ENCODE measurements at regions not wholly inside any gene's neighbourhood (a gene's known extent, or its start where the extent isn't known, plus 50 kb on each side); places are given as distances from the start of the nearest gene placed in this dataset.
"Not testable (repeated sequence)": the region's sequence is repeated elsewhere in the genome, so short reads cannot be mapped to it uniquely, and the experiment has no call there.

DNA sequence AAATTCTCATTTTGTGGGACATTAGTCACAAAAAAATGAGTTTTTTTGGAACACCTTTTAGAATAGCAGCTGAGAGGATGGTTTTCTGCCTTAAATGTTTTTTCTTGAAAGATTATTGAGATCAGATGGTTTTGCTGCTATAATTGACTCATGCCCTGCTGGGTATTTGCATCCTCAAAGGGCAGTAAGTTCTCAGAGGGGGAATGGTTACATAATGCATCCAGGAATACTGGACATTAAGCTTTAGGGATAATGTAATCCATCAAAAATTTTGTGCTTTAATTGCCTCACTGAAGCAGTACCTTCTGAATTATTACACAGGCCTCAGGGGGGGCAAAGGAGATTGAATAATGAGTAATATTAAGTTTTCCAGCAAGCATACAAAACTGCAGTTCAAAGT lies 866.3 kb upstream of the SPRY2 start:
- H3K27me3 ChIP-seq (ENCODE audit: control insufficient read depth, insufficient read depth, low read length), result no peaks in the 10 kb centered on the region
- no peak overlapping the region for H3K4me3 ChIP-seq (ENCODE audit: low read length)
- H3K4me1 ChIP-seq (ENCODE audit: control insufficient read depth, insufficient read depth, low read length), result no peaks in the 10 kb centered on the region
- H3K9ac ChIP-seq (ENCODE audit: low read depth, low read length), result no peak overlapping the region
- H3K4me2 ChIP-seq (ENCODE audit: low read length), result no peak overlapping the region
- no peaks in the 10 kb centered on the region for H3K36me3 ChIP-seq (ENCODE audit: insufficient read depth, low read length)
- H3K9me3 ChIP-seq (replicated peaks; ENCODE audit: low read length), result no peaks in the 10 kb centered on the region

DNA sequence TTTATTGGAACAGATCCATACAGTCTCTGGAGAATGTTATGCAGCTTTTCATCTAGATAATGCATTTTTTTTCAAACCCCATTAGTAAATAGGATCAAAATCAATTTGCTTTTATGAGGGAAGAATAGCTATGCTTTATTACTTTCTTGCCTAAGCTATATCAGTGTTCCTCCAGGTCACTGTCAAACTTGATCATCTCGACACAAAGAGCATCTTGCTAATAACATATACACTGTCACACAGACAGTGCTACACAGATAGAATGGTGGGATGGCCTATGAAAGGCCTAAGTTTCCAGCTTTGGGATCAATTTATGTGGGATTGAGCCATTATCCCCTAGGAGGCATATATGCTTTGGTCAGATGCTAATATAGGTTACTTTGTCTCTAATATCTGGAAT lies 862.9 kb upstream of the SPRY2 start:
- H3K27me3 ChIP-seq (ENCODE audit: control insufficient read depth, insufficient read depth, low read length), result no peaks in the 10 kb centered on the region
- no peak overlapping the region for H3K4me2 ChIP-seq (ENCODE audit: low read length)
- no peak overlapping the region for H3K4me3 ChIP-seq (ENCODE audit: low read length)
- H3K9ac ChIP-seq (ENCODE audit: low read depth, low read length), result no peak overlapping the region
- H3K4me1 ChIP-seq (ENCODE audit: control insufficient read depth, insufficient read depth, low read length), result no peaks in the 10 kb centered on the region
- no peaks in the 10 kb centered on the region for H3K9me3 ChIP-seq (replicated peaks; ENCODE audit: low read length)
- H3K36me3 ChIP-seq (ENCODE audit: insufficient read depth, low read length), result no peaks in the 10 kb centered on the region

DNA sequence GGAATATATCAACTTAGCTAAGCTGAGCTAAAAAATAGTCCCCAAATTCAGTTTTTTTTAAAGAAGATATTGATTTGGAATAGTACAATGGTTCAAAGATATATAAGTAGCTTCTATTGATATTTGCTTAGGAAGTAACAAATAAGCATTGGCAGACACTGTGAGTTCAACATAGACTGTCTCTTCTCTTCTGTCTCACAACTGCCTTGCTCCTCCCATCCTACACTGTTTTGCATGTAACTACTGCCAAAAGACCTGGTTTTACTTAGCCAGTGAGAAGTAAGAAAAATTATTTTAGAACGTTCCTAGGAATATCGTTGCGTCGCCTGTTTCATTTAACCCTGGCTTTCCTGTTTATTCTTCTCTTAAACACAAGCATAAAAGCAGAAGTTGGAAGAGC lies 859.0 kb upstream of the SPRY2 start:
- no peak overlapping the region for H3K9ac ChIP-seq (ENCODE audit: low read depth, low read length)
- no peak overlapping the region for H3K4me2 ChIP-seq (ENCODE audit: low read length)
- H3K36me3 ChIP-seq (ENCODE audit: insufficient read depth, low read length), result no peaks in the 10 kb centered on the region
- no peaks in the 10 kb centered on the region for H3K27me3 ChIP-seq (ENCODE audit: control insufficient read depth, insufficient read depth, low read length)
- no peaks in the 10 kb centered on the region for H3K9me3 ChIP-seq (replicated peaks; ENCODE audit: low read length)
- no peak overlapping the region for H3K4me3 ChIP-seq (ENCODE audit: low read length)
- H3K4me1 ChIP-seq (ENCODE audit: control insufficient read depth, insufficient read depth, low read length), result no peaks in the 10 kb centered on the region

DNA sequence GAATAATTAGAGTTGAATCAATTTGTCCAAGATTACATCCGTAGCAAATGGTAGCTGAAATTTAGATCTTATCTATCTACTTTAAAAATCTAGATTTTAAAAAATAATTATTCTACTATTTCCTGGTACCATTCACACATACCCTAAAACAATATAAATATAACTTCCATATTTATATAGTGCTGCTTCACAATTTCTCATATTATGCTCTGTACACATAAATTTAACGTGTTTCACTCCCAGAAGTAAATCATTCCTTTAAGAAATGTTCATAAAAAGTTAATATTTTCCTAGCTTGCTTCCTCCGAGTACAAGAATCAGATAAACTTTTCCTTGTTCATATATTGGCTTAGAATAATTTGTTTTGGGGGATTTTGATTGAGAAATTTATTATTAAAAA lies 857.0 kb upstream of the SPRY2 start:
- no peak overlapping the region for H3K4me2 ChIP-seq (ENCODE audit: low read length)
- no peak overlapping the region for H3K4me3 ChIP-seq (ENCODE audit: low read length)
- H3K9ac ChIP-seq (ENCODE audit: low read depth, low read length), result no peak overlapping the region
- H3K36me3 ChIP-seq (ENCODE audit: insufficient read depth, low read length), result no peaks in the 10 kb centered on the region
- no peaks in the 10 kb centered on the region for H3K4me1 ChIP-seq (ENCODE audit: control insufficient read depth, insufficient read depth, low read length)
- no peaks in the 10 kb centered on the region for H3K9me3 ChIP-seq (replicated peaks; ENCODE audit: low read length)
- H3K27me3 ChIP-seq (ENCODE audit: control insufficient read depth, insufficient read depth, low read length), result no peaks in the 10 kb centered on the region

DNA sequence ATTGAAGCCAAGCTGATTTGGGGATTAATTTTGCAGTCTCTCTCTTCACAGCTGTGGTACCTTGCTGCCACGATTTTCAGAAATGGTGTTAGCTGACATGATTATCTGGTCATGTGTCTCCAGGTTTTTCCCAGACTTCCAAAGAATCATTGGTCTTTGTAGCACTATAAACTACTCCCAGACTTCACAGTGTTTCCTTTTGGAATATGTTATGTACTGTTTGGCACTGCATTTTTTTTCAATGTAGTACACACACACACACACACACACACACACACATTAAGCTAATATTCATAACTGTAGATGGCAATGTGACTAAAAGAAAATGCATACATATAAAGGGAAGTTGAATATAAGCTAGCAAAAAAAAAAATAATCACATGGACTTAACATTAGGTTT lies 856.6 kb upstream of the SPRY2 start:
- Histone ChIP-seq H3K4me1 (ENCODE audit: control insufficient read depth, insufficient read depth, low read length) (no peaks in the 10 kb centered on the region), H3K9ac (ENCODE audit: low read depth, low read length) (no peak overlapping the region), H3K4me2 (ENCODE audit: low read length) (no peak overlapping the region), H3K9me3 (replicated peaks; ENCODE audit: low read length) (no peaks in the 10 kb centered on the region), H3K36me3 (ENCODE audit: insufficient read depth, low read length) (no peaks in the 10 kb centered on the region), H3K4me3 (ENCODE audit: low read length) (no peak overlapping the region), H3K27me3 (ENCODE audit: control insufficient read depth, insufficient read depth, low read length) (no peaks in the 10 kb centered on the region)

DNA sequence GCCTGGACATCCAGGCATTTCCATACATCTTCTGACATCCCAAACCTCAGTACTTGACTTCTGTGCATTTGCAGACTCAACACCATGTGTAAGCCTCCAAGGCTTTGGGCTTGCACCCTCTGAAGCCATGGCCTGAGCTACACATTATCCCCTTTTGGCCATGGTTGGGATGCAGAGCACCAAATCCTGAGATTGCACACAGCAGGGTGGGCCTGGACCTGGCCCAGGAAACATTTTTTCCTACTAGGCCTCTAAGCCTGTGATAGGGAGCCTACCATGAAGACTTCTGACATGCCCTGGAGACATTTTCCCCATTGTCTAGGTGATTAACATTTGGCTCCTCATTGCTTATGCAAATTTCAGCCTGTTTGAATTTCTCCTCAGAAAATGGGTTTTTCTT lies 853.4 kb upstream of the SPRY2 start:
- Histone ChIP-seq H3K9ac (ENCODE audit: low read depth, low read length) (no peak overlapping the region), H3K27me3 (ENCODE audit: control insufficient read depth, insufficient read depth, low read length) (no peaks in the 10 kb centered on the region), H3K9me3 (replicated peaks; ENCODE audit: low read length) (no peaks in the 10 kb centered on the region), H3K4me1 (ENCODE audit: control insufficient read depth, insufficient read depth, low read length) (no peaks in the 10 kb centered on the region), H3K4me2 (ENCODE audit: low read length) (no peak overlapping the region), H3K4me3 (ENCODE audit: low read length) (no peak overlapping the region), H3K36me3 (ENCODE audit: insufficient read depth, low read length) (no peaks in the 10 kb centered on the region)

DNA sequence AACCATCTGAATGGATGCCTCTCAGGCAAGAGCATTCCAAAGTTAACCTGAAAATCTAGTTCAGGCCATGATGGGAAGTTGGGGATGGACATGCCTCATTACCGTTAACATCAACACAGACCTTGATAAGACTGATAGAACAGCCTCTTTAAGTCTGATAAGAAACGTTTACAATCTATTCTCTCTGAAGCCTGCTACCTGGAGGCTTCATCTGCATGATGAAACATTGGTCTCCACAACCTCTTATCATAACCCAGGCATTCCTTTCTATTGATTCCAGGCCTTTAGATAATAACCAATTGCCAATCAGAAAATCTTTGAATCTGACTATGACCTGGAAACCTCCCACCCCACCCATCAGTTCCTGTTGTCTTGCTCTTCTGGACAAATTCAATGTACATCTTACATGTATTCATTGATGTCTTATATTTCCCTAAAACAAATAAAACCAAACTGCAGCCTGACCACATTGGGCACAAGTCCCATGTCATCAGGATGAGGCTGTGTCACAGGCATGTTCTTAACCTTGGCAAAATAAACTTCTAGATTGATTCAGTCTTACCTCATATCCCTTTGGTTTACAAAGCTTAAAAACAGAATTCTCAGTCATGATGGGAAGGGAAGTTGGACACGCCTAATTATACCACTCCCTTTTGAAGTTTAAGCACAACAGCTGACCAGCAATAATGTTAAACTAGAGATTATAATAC lies 843.8 kb upstream of the SPRY2 start:
- peaks cover 30% of the 10 kb centered on the region for H3K4me1 ChIP-seq (ENCODE audit: control insufficient read depth, insufficient read depth, low read length)
- H3K4me3 ChIP-seq (ENCODE audit: low read length), result no peak overlapping the region
- no peaks in the 10 kb centered on the region for H3K36me3 ChIP-seq (ENCODE audit: insufficient read depth, low read length)
- H3K4me2 ChIP-seq (ENCODE audit: low read length), result no peak overlapping the region
- H3K9ac ChIP-seq (ENCODE audit: low read depth, low read length), result no peak overlapping the region
- H3K9me3 ChIP-seq (replicated peaks; ENCODE audit: low read length), result no peaks in the 10 kb centered on the region
- no peaks in the 10 kb centered on the region for H3K27me3 ChIP-seq (ENCODE audit: control insufficient read depth, insufficient read depth, low read length)

DNA sequence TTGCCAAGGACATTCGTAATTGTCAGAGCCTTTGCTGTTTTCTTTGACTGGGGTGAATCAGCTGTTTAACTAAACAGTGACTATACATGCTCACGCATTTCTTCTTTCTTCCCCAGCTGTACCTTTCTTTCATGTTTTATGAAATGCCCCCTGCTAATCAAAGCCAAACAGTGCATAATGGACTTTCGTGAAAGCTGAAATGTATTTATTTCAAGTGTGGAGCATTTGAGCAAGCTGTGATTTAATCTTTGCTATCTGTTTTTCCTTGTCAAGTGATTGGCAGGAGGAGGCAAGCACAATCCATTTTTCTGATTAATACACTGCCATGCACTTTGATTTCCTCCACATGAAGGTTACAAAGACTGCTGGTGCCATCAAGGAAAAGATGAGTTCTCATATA lies 831.7 kb upstream of the SPRY2 start:
- no peaks in the 10 kb centered on the region for H3K36me3 ChIP-seq (ENCODE audit: insufficient read depth, low read length)
- H3K4me1 ChIP-seq (ENCODE audit: control insufficient read depth, insufficient read depth, low read length), result no peaks in the 10 kb centered on the region
- H3K9ac ChIP-seq (ENCODE audit: low read depth, low read length), result no peak overlapping the region
- no peak overlapping the region for H3K4me3 ChIP-seq (ENCODE audit: low read length)
- H3K4me2 ChIP-seq (ENCODE audit: low read length), result no peak overlapping the region
- no peaks in the 10 kb centered on the region for H3K9me3 ChIP-seq (replicated peaks; ENCODE audit: low read length)
- H3K27me3 ChIP-seq (ENCODE audit: control insufficient read depth, insufficient read depth, low read length), result no peaks in the 10 kb centered on the region

DNA sequence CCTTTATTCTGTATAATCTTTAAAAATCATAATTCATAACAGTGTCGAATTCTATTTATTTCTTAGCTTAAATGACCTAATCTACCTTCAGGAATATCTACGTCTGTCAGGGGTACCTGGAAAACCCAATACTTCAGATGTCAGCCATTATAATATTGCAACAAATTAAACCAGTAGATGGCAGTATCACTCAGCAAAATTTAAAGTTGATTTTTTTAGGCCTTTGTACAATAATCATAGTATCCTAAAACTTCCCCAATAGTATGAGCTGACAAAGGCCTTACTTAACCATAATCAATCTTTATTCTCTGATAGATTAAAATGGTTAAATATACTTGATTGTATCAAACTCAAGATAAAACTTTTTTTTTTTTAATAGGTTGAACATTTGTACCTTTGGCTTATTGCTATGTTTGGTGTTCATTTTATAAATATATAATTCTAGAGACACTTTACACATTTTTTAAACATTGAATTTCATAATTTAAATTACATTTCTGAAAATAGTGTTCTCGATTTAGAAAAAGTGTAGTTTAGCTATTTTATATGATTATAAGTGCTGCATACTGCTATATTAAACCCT lies 830.2 kb upstream of the SPRY2 start:
- no peak overlapping the region for H3K4me3 ChIP-seq (ENCODE audit: low read length)
- H3K4me1 ChIP-seq (ENCODE audit: control insufficient read depth, insufficient read depth, low read length), result no peaks in the 10 kb centered on the region
- H3K36me3 ChIP-seq (ENCODE audit: insufficient read depth, low read length), result no peaks in the 10 kb centered on the region
- H3K9ac ChIP-seq (ENCODE audit: low read depth, low read length), result no peak overlapping the region
- H3K4me2 ChIP-seq (ENCODE audit: low read length), result no peak overlapping the region
- H3K27me3 ChIP-seq (ENCODE audit: control insufficient read depth, insufficient read depth, low read length), result no peaks in the 10 kb centered on the region
- H3K9me3 ChIP-seq (replicated peaks; ENCODE audit: low read length), result no peaks in the 10 kb centered on the region

DNA sequence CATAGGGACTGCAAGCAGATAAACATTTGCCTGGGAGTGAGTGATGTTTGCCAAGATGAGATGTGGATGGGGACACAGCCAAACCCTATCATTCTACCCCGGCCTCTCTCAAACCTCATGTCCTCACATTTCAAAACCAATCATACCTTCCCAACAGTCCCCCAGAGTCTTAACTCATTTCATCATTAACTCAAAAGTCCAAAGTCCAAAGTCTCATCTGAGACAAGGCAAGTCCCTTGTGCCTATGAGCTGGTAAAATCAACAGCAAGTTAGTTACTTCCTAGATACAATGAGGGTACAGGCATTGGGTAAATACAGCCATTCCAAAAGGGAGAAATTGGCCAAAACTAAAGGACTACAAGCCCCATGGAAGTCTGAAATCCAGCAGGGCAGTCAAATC lies 822.9 kb upstream of the SPRY2 start:
- H3K9ac ChIP-seq (ENCODE audit: low read depth, low read length); H3K4me1 ChIP-seq (ENCODE audit: control insufficient read depth, insufficient read depth, low read length); H3K9me3 ChIP-seq (replicated peaks; ENCODE audit: low read length); H3K36me3 ChIP-seq (ENCODE audit: insufficient read depth, low read length); H3K27me3 ChIP-seq (ENCODE audit: control insufficient read depth, insufficient read depth, low read length); H3K4me2 ChIP-seq (ENCODE audit: low read length); H3K4me3 ChIP-seq (ENCODE audit: low read length): not testable (repeated sequence)

DNA sequence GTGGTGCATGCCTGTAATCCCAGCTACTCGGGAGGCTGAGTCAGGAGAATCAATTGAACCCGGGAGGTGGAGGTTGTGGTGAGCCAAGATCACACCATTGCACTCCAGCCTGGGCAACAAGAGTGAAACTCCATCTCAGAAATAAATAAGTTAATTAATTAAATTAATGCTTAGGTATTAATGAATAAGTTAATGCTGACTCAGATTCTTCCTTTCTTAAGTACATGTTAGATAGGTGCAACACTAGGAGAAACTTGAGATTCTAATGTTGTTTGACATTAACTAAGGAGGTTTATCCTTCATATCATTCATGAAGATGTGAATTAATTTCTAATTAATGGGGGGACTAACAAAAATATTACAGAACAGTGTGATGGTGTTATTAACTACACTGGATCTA lies 812.6 kb upstream of the SPRY2 start:
- Histone ChIP-seq H3K27me3 (ENCODE audit: control insufficient read depth, insufficient read depth, low read length) (no peaks in the 10 kb centered on the region), H3K4me1 (ENCODE audit: control insufficient read depth, insufficient read depth, low read length) (no peaks in the 10 kb centered on the region)

DNA sequence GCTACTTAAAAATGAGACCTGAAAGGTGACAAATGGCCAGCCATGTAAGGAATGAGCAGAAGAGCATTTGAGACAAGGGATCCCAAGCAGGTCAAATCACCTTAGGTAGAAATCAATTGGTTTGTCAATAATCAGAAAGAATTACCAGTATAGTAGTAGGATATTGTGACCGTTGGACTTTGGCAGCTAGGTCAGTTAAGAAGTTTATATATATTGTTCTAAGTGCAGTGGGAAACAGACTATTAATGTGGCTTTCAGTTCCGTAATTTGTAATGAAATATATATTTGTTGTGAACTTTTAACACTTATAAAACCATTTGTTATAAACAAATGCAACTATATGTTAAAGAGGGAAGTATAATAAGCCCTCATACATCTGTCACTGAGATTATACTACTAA lies 807.9 kb upstream of the SPRY2 start:
- H3K4me1 ChIP-seq (ENCODE audit: control insufficient read depth, insufficient read depth, low read length), result no peaks in the 10 kb centered on the region
- H3K36me3 ChIP-seq (ENCODE audit: insufficient read depth, low read length), result no peaks in the 10 kb centered on the region
- no peak overlapping the region for H3K4me3 ChIP-seq (ENCODE audit: low read length)
- H3K9ac ChIP-seq (ENCODE audit: low read depth, low read length), result no peak overlapping the region
- no peak overlapping the region for H3K4me2 ChIP-seq (ENCODE audit: low read length)
- no peaks in the 10 kb centered on the region for H3K9me3 ChIP-seq (replicated peaks; ENCODE audit: low read length)
- H3K27me3 ChIP-seq (ENCODE audit: control insufficient read depth, insufficient read depth, low read length), result no peaks in the 10 kb centered on the region

More for the DNA sequence above, 812.6 kb upstream of the SPRY2 start:
- H3K4me3 ChIP-seq (ENCODE audit: low read length), result no peak overlapping the region
- no peaks in the 10 kb centered on the region for H3K9me3 ChIP-seq (replicated peaks; ENCODE audit: low read length)
- H3K4me2 ChIP-seq (ENCODE audit: low read length), result no peak overlapping the region
- H3K36me3 ChIP-seq (ENCODE audit: insufficient read depth, low read length), result no peaks in the 10 kb centered on the region
- H3K9ac ChIP-seq (ENCODE audit: low read depth, low read length), result no peak overlapping the region

Data from skeletal muscle satellite cell (primary cell).